ENCODE measurements at regions not wholly inside any gene's neighbourhood (a gene's known extent, or its start where the extent isn't known, plus 50 kb on each side); places are given as distances from the start of the nearest gene placed in this dataset.
"Not testable (repeated sequence)": the region's sequence is repeated elsewhere in the genome, so short reads cannot be mapped to it uniquely, and the experiment has no call there.

- in situ Hi-C loops (cut with HindIII; ENCODE audit: low pct_unique_long_range_greater_than_20kb, low sequenced_read_pairs); DNase-seq (ENCODE audit: low read depth in 1 of 2, low spot score in 1 of 2): not testable (repeated sequence)
These were observed 52.6 kb upstream of the MRPS30 start for GRCh38 chr5:44756097-44756496.

- in situ Hi-C loops (cut with HindIII; ENCODE audit: low pct_unique_long_range_greater_than_20kb, low sequenced_read_pairs): no loop called here
- DNase-seq (ENCODE audit: low read depth in 1 of 2, low spot score in 1 of 2): no peak
These were observed 61.4 kb upstream of the MRPS30 start for GRCh38 chr5:44747396-44747795.

GRCh38 chr5:44740660-44741059, 68.1 kb upstream of the MRPS30 start:
- DNase-seq (ENCODE audit: low read depth in 1 of 2, low spot score in 1 of 2): no peak
- in situ Hi-C loops (cut with HindIII; ENCODE audit: low pct_unique_long_range_greater_than_20kb, low sequenced_read_pairs): no loop called here
- no peak for TF ChIP-seq JUND (IDR thresholded peaks at IDR 0.05; ENCODE audit: low read depth)

More at GRCh38 chr5:44747396-44747795, 61.4 kb upstream of the MRPS30 start:
- no peak for TF ChIP-seq JUND (IDR thresholded peaks at IDR 0.05; ENCODE audit: low read depth)

- in situ Hi-C loops (cut with HindIII; ENCODE audit: low pct_unique_long_range_greater_than_20kb, low sequenced_read_pairs): no loop called here
- DNase-seq (ENCODE audit: low read depth in 1 of 2, low spot score in 1 of 2): no peak
- no peak for TF ChIP-seq JUND (IDR thresholded peaks at IDR 0.05; ENCODE audit: low read depth)
These were observed 79.2 kb upstream of the MRPS30 start for GRCh38 chr5:44729536-44729935.

DNA sequence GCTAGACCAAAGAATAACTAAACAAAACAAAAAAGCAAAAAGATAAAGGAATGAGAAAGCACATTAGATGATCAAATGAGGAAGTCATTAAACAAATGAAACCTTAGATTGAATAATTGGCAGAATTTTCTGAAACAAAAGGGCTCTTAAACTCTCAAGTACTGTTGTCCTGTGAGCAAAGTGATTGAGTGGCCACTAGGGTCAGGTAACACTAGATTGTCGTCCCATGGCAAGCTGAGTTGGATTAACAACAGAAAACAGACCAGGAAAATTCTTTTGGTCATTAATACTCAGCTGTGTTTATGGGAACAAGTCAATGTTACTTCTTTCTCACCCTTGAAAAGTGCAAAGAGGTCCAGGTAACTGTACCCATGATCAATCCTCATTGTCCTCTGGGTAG, 81.6 kb upstream of the MRPS30 start:
- in situ Hi-C loops (cut with HindIII; ENCODE audit: low pct_unique_long_range_greater_than_20kb, low sequenced_read_pairs): no loop called here
- DNase-seq (ENCODE audit: low read depth in 1 of 2, low spot score in 1 of 2): no peak
- TF ChIP-seq JUND (IDR thresholded peaks at IDR 0.05; ENCODE audit: low read depth): no peak

DNA sequence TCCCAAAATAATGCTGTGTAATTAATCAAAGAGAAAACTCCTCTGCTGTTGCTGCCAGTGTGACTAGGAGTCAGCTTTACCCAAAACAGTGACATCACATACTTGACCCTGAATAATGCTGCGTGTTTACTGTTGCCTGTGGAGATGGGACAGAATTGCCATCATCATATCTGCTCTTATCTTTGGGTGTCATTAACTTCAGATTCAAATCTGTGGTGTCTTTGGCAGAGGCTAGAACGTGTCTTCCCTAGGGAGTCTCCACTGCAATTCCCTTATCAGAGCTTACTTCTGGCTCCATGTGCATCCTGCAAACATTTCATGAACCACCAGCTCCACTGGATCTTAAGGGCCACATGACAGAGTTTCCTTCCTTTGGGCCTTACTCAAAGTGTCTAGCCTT, 88.9 kb upstream of the MRPS30 start:
- no peak for DNase-seq (ENCODE audit: low read depth in 1 of 2, low spot score in 1 of 2)
- no peak for TF ChIP-seq JUND (IDR thresholded peaks at IDR 0.05; ENCODE audit: low read depth)
- in situ Hi-C loops (cut with HindIII; ENCODE audit: low pct_unique_long_range_greater_than_20kb, low sequenced_read_pairs): no loop called here

DNA sequence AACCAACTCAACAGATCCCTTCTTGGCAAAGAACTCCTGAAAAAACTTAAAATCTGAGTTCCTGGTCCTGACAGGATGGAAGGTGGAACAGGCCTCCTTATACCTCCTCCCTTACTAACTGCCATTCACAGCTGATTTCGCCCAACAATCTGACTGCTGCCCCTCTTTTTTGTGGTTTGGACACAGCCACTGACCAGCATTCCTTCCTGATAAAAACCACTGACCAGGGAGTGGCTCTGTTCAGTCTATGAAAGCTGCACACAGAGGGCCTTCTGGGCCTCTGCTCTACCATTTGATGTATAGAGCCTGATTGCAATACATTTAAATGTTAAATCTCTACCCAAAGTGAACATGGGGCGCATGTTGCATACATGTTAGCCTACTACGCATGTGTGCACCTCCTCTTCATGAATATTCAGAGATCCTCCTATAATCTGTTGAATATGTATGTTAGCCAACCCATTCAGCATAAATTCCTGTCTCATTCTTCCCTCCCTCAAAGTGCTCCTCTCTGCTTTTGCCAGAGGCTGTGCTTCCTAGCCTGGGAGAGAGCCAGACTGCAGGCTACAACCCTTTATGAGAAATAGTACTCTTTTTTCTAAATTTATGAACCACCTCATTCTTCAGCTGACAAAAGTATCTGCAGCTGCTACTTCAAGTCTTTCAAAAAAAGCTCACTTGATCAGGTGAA, 93.7 kb upstream of the MRPS30 start:
- no peak for DNase-seq (ENCODE audit: low read depth in 1 of 2, low spot score in 1 of 2)
- TF ChIP-seq JUND (IDR thresholded peaks at IDR 0.05; ENCODE audit: low read depth): no peak
- in situ Hi-C loops (cut with HindIII; ENCODE audit: low pct_unique_long_range_greater_than_20kb, low sequenced_read_pairs): no loop called here

GRCh38 chr5:44713446-44713845, 95.3 kb upstream of the MRPS30 start:
- in situ Hi-C loops (cut with HindIII; ENCODE audit: low pct_unique_long_range_greater_than_20kb, low sequenced_read_pairs): no loop called here
- no peak for DNase-seq (ENCODE audit: low read depth in 1 of 2, low spot score in 1 of 2)
- no peak for TF ChIP-seq JUND (IDR thresholded peaks at IDR 0.05; ENCODE audit: low read depth)

- in situ Hi-C loops (cut with HindIII; ENCODE audit: low pct_unique_long_range_greater_than_20kb, low sequenced_read_pairs): no loop called here
- no peak for DNase-seq (ENCODE audit: low read depth in 1 of 2, low spot score in 1 of 2)
- no peak for TF ChIP-seq JUND (IDR thresholded peaks at IDR 0.05; ENCODE audit: low read depth)
These were observed 96.8 kb upstream of the MRPS30 start for GRCh38 chr5:44711901-44712300.

DNA sequence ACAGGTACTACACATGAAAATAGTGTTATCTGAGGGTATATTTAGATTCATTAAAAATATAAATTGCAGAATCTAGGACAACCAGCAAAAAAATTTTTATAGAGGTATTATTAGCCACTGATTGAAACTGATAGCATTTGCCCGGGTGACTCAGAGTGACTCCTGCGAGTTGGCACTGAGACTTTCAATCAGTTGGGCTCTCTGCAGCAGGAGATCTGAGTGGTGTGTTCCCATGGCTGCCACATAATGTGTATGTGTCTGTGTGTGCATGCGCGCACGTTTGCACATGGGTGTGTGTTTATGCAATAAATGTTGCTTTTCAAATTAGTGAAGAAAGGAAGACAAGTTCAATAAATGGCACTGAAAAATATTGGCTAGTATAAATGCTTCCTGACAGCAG, 100.1 kb upstream of the MRPS30 start:
- in situ Hi-C loops (cut with HindIII; ENCODE audit: low pct_unique_long_range_greater_than_20kb, low sequenced_read_pairs): no loop called here
- no peak for TF ChIP-seq JUND (IDR thresholded peaks at IDR 0.05; ENCODE audit: low read depth)
- no peak for DNase-seq (ENCODE audit: low read depth in 1 of 2, low spot score in 1 of 2)

DNA sequence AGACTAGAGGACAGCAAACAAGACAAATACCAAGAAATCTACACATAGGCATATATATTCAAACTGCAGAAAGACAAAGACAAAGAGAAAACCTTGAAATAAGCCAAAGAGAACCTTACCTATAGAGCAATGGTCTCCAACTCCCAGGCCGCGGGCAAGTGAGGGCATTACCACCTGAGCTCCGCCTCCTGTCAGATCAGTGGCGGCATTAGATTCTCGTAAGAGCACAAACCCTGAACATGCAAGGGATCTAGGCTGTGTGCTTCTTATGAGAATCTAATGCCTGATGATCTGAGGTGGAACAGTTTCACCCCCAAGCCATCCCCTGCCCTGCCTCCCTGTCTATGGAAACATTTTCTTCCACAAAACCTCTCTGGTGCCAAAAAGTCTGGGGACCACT, 101.0 kb upstream of the MRPS30 start:
- DNase-seq (ENCODE audit: low read depth in 1 of 2, low spot score in 1 of 2): no peak
- in situ Hi-C loops (cut with HindIII; ENCODE audit: low pct_unique_long_range_greater_than_20kb, low sequenced_read_pairs): no loop called here
- TF ChIP-seq JUND (IDR thresholded peaks at IDR 0.05; ENCODE audit: low read depth): no peak

- in situ Hi-C loops (cut with HindIII; ENCODE audit: low pct_unique_long_range_greater_than_20kb, low sequenced_read_pairs): no loop called here
- no peak for TF ChIP-seq JUND (IDR thresholded peaks at IDR 0.05; ENCODE audit: low read depth)
- DNase-seq (ENCODE audit: low read depth in 1 of 2, low spot score in 1 of 2): no peak
These were observed 111.7 kb upstream of the MRPS30 start for GRCh38 chr5:44697025-44697424.

DNA sequence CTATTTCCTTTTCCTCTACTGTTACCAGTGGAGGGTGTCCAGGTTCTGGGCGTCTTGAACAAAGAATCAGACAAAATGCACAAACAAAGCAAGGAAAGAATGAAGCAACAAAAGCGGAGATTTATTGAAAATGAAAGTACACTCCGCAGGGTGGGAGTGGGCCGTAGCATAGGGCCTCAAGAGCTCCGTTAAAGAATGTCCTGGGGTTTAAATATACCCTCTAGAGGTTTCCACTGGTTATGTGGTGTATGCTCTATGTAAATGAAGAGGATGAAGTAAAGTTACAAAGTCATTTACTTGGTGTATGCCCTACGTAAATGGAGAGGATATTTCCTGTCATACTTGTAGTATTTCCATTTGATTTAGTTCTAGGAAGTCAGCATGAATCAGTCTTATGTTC, 113.5 kb upstream of the MRPS30 start:
- DNase-seq (ENCODE audit: low read depth in 1 of 2, low spot score in 1 of 2): no peak
- in situ Hi-C loops (cut with HindIII; ENCODE audit: low pct_unique_long_range_greater_than_20kb, low sequenced_read_pairs): no loop called here
- no peak for TF ChIP-seq JUND (IDR thresholded peaks at IDR 0.05; ENCODE audit: low read depth)

- peak in 1 of 2 experiments; percentile 57 for DNase-seq (ENCODE audit: low read depth in 1 of 2, low spot score in 1 of 2)
- no peak for TF ChIP-seq JUND (IDR thresholded peaks at IDR 0.05; ENCODE audit: low read depth)
- in situ Hi-C loops (cut with HindIII; ENCODE audit: low pct_unique_long_range_greater_than_20kb, low sequenced_read_pairs): no loop called here
These were observed 116.9 kb upstream of the MRPS30 start for GRCh38 chr5:44691802-44692201.

All from T47D (cell line).